ENCODE measurements at regions not wholly inside any gene's neighbourhood (a gene's known extent, or its start where the extent isn't known, plus 50 kb on each side); places are given as distances from the start of the nearest gene placed in this dataset.

DNA sequence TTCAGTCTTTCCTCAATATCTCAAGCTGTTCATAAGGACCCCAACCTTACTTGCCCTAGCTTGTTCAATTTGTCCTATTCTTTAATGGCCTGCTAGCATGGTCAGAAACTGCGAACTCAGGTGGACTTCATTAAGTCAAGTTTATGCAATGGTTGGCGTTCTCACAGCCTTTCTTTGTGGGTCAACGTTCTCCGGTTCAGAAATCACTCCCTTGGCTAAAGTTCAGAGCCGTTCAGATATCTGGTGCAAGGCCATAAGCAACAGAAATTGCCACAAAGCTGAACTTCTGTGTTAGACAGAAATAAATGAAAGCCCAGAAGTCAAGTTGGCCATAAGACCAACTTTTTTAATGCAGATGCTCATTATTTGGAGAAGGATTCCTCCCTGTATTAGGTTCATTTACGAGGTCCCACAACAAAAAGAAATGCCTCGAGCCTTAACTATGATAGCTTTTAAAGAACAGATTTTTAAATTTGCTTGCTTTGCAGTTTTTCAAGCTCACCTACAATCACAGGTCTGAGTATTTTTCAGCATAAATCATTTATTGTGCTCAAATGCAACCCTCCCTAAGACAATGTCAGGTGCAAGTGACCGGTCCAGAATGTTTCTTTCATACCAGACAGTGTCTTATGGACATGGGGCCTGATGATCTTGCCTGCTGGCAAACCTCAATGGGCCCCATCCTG lies 140.2 kb upstream of the COL11A1 start:
- TF ChIP-seq CTCF (conservative IDR thresholded peaks at IDR 0.05; ENCODE audit: low read length) (no peak), EZH2phosphoT487 (IDR thresholded peaks at IDR 0.05; ENCODE audit: borderline replicate concordance, low read depth, low read length) (no peak)

Measured in OCI-LY7 (cell line).